GM18498 (cell line): ENCODE measurements at regions not wholly inside any gene's neighbourhood (a gene's known extent, or its start where the extent isn't known, plus 50 kb on each side); places are given as distances from the start of the nearest gene placed in this dataset.

Source experiments
- ATAC-seq: cut with Tn5 transposase; IDR thresholded peaks from one replicate; pipeline ENCODE4 v1.9.1; 2021; ENCODE audit warnings: mild to moderate bottlenecking, moderate library complexity; ENCODE audit not compliant: unreplicated experiment

GRCh38 chr11:37699644-37700043 is 1101.6 kb upstream of the RAG2 start:
- ATAC-seq = no peak

- ATAC-seq = no peak
Measured at GRCh38 chr11:37695283-37695682, 1097.2 kb upstream of the RAG2 start.

- ATAC-seq = no peak
Measured at GRCh38 chr11:37689951-37690350, 1091.9 kb upstream of the RAG2 start.

GRCh38 chr11:37688456-37688855 is 1090.4 kb upstream of the RAG2 start:
- no peak for ATAC-seq

GRCh38 chr11:37687130-37687529 is 1089.1 kb upstream of the RAG2 start:
- no peak for ATAC-seq

GRCh38 chr11:37671321-37671720 is 1073.3 kb upstream of the RAG2 start:
- ATAC-seq = no peak

GRCh38 chr11:37666960-37667359 is 1068.9 kb upstream of the RAG2 start:
- no peak for ATAC-seq

GRCh38 chr11:37657645-37658044 is 1059.6 kb upstream of the RAG2 start:
- no peak for ATAC-seq

- ATAC-seq = no peak
Measured at GRCh38 chr11:37647767-37648166, 1049.7 kb upstream of the RAG2 start.

- ATAC-seq = no peak
Measured at GRCh38 chr11:37643968-37644367, 1045.9 kb upstream of the RAG2 start.

- no peak for ATAC-seq
Measured at GRCh38 chr11:37642296-37642695, 1044.3 kb upstream of the RAG2 start.

GRCh38 chr11:37632748-37633147 is 1034.7 kb upstream of the RAG2 start:
- ATAC-seq = no peak

- no peak for ATAC-seq
Measured at GRCh38 chr11:37630866-37631265, 1032.8 kb upstream of the RAG2 start.

GRCh38 chr11:37623778-37624177 is 1025.7 kb upstream of the RAG2 start:
- no peak for ATAC-seq

- no peak for ATAC-seq
Measured at GRCh38 chr11:37621662-37622061, 1023.6 kb upstream of the RAG2 start.

GRCh38 chr11:37616291-37616690 is 1018.3 kb upstream of the RAG2 start:
- ATAC-seq = no peak

- ATAC-seq = no peak
Measured at GRCh38 chr11:37613031-37613430, 1015.0 kb upstream of the RAG2 start.

GRCh38 chr11:37612146-37612545 is 1014.1 kb upstream of the RAG2 start:
- ATAC-seq = no peak

- ATAC-seq = no peak
Measured at GRCh38 chr11:37605229-37605628, 1007.2 kb upstream of the RAG2 start.

GRCh38 chr11:37598381-37598780 is 1000.3 kb upstream of the RAG2 start:
- no peak for ATAC-seq

- no peak for ATAC-seq
Measured at GRCh38 chr11:37597776-37598175, 999.7 kb upstream of the RAG2 start.

- no peak for ATAC-seq
Measured at GRCh38 chr11:37595845-37596244, 997.8 kb upstream of the RAG2 start.

GRCh38 chr11:37574361-37574760 is 976.3 kb upstream of the RAG2 start:
- ATAC-seq = no peak
